HG03135 (cell line): ENCODE measurements at regions not wholly inside any gene's neighbourhood (a gene's known extent, or its start where the extent isn't known, plus 50 kb on each side); places are given as distances from the start of the nearest gene placed in this dataset.

Source experiments
- ATAC-seq: cut with Tn5 transposase; IDR thresholded peaks from one replicate; pipeline ENCODE4 v1.9.1; 2021; ENCODE audit warnings: mild to moderate bottlenecking, moderate library complexity; ENCODE audit not compliant: unreplicated experiment

DNA sequence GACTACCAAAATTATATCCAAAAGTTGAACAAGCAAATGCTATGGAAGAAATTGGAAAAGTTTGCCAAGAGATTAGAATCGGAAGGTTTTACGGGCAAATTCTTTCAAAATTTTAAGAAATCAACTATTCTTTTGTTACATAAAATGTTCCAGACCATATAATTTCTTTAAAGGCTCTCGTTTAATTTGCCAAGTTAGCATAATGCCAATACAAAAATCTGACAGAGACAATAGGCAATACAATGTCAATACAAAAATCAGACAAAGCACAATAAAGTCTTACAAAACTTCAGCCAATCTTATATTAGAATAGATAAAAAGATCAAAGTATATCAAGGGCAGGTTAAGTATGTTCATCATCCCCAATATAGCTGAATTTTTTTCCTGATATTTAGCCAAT lies 224.2 kb downstream of the BCL11A start:
- no peak for ATAC-seq

GRCh38 chr2:60324536-60324935 lies 228.9 kb downstream of the BCL11A start:
- no peak for ATAC-seq

DNA sequence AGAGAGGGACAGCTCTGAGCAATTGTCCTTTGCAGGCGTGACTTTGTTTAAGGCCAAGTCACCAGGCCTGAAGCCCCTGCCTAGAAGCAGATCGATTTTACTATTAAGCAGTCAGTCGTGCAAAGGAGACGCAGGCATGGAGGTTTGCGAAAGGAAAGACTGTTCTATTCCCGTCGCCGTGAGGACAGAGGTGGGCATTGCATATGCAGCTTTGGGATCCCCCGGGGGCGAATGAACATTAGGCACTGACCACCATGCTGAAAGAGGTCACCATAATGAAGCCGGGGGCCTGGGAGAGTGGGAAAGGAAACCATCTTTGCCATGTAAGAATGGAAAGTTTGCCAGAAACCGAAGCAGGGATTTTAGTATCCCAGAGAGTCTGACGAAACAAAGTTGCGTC lies 231.6 kb downstream of the BCL11A start:
- no peak for ATAC-seq

GRCh38 chr2:60320724-60321123 lies 232.7 kb downstream of the BCL11A start:
- no peak for ATAC-seq

DNA sequence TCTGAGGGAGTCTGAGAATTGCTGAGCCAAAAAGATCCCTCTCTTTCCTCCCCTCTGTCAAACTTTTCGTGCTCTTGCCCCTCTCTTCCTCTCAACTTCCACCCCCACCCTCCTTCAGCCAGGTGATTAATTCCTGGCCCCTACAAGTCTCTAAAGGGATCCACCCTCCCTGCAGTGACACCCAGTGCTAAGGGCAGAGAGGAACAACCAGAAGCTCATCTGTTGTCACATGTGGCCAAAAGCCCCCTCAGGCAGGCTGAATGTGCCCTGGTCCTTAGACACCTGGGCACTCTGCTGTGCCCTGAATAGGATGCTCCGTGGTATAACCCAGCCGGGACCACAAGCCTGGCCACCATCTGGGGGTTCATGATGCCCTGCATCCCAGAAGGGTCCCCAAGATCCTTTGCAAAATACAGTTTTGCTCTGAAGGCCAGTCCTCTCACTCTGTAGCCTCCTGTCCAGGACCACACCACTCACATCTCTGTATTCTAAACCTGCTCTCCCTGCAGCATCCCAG lies 234.4 kb downstream of the BCL11A start:
- no peak for ATAC-seq

DNA sequence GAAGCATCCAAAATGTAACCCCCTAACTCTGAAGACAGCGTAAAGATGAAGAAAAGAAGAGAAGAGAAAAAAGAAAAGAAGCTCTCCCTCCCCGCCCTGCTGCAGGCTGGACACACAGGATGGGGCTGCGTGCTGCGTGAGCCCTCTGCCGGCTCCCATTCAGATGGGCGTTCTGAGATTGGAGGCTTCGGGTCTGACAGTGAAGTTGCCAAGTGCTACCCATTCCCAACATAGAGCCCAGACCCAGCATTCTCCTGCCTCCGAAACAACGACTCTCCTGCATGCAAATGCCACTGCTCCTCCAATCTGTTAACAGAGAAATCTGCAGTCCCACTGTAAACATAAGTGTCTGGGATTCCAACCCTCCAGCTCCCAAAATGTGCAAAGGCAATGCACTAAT lies 234.9 kb downstream of the BCL11A start:
- ATAC-seq: no peak

DNA sequence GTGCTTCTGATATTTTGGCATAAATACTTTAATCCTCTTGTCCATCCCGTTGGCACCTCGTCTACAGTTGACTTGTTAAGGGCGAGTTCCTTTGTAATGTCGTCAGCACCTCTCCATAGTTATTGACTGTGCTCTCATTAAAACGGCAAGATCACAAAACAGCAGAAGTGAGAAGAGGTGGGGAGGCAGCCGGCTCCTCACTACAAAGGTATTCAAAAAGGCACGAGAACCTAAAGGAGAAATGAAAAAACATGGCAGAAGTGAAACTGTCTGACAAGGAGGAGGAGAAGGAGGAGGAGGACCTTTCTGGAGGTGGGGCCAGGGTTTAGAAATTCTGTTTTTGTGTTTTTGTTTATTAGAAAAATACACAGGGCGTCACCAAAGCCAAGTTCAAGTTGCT lies 235.6 kb downstream of the BCL11A start:
- ATAC-seq: peak; percentile 74

DNA sequence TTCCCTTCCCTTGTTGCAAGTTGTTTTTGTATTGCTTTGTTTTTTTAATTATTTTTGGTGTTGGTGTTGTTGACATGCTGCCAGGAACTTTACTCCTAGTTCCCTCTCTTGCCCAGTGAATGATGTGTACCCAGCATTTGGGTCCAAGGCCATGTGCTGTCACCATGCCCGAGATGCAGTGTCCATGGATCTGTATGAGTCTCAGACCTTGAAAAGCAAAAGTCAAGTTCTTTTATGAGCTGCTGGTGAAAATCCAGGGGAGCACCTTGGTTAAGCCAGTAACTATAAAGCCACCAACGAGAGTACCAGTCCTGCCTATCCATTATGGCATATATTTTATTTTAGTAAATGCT lies 236.4 kb downstream of the BCL11A start:
- no peak for ATAC-seq

- ATAC-seq: no peak
These were observed 236.9 kb downstream of the BCL11A start for GRCh38 chr2:60316381-60317033.

GRCh38 chr2:60313470-60314172 lies 239.8 kb downstream of the BCL11A start:
- ATAC-seq: no peak

DNA sequence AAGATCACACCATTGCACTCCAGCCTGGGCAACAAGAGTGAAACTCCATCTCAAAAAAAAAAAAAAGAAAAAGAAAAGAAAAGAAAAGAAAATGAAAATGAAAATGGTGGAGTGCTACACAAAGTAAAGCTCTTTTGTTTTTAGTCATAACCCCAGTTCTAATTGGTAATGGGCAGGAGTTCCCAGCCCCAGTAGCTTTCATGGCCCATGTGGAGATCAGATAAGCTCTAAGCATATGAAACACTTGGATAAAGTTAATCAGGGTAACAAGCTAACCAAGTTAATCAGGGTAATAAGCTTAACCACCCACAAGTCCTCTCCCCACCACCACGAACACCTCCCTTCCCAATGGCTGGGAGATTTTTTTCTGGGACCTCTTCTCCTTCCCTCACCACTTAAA lies 240.8 kb downstream of the BCL11A start:
- peak; percentile 67 for ATAC-seq

- ATAC-seq: no peak
These were observed 241.9 kb downstream of the BCL11A start for GRCh38 chr2:60311524-60311923.

GRCh38 chr2:60309941-60310660 lies 243.4 kb downstream of the BCL11A start:
- ATAC-seq: no peak

GRCh38 chr2:60309336-60309735 lies 244.1 kb downstream of the BCL11A start:
- ATAC-seq: no peak

DNA sequence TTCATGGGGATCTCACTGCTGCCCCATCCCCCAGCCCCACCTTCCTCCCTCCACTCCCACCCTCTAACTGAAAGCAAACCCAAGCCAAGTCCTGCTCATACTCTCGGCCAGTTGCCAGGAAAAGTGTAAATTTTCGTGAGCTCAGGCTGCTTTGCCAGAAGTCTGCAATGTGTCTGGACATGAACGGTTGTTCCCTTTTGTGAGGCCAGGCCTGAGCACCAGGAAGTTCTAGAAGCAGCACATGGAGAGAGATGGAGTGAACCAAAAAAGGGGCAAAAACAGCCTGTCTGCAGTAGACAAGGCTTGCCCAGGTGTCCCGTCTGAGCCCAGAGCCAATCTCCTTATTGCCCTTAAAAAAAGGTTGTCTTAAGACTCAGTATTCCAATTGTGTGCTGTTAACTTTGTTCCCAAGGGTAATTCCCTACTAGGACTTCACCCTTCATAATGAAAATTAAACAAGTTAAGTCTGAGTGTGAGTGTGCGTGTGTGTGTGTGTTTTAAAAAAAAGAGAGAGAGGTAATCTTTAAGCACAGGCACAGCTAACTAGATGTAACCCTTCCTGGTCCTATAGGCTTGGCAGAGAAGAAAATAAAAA lies 247.1 kb downstream of the BCL11A start:
- no peak for ATAC-seq

- no peak for ATAC-seq
These were observed 249.8 kb downstream of the BCL11A start for GRCh38 chr2:60303680-60304079.

- ATAC-seq: no peak
These were observed 250.9 kb downstream of the BCL11A start for GRCh38 chr2:60302377-60303126.

DNA sequence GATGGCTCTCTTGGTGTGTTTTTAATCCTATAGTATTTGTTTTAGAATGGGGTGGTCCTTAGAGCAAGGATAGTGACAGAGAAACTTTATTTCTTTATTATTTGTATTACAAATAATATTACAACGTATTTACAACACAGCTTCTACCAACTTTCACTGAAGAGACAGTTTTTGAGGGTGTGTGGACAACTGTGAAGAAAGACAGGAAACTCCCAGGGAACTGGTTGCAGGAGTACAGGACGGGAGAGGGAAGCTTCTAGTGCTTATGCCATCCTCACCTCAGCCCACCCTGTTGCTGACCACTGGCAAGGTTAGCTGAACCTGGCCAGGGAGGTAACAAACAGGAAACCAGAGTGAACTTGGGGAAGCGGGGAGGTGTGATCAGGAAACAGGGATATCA lies 251.7 kb downstream of the BCL11A start:
- no peak for ATAC-seq

DNA sequence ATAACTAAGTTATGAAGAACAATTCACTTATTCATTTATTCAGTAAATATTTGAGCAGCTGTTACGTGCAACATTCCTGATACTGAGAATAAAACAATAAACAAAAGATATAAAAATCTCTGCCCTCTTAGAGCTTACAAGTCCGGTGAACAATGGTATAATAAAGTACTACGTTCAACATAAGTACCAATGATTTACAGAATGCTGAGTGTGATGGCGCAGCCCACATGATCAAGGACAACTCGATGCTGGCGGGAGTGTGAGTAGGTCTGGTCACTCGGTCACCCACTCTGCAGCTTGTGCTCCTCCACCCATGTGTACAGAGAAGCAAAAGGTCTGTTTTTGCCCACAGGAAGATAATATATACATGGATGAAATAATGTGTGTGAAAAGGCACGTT lies 254.3 kb downstream of the BCL11A start:
- no peak for ATAC-seq

GRCh38 chr2:60298006-60298696 lies 255.3 kb downstream of the BCL11A start:
- no peak for ATAC-seq
